GM19372 (cell line): ENCODE measurements at regions not wholly inside any gene's neighbourhood (a gene's known extent, or its start where the extent isn't known, plus 50 kb on each side); places are given as distances from the start of the nearest gene placed in this dataset.
"Not testable (repeated sequence)": the region's sequence is repeated elsewhere in the genome, so short reads cannot be mapped to it uniquely, and the experiment has no call there.

Experiments used
- ATAC-seq: cut with Tn5 transposase; IDR thresholded peaks from one replicate; pipeline ENCODE4 v1.9.1; 2021; ENCODE audit warnings: mild to moderate bottlenecking, low read depth, moderate library complexity; ENCODE audit not compliant: unreplicated experiment

- no peak for ATAC-seq
Measured at GRCh38 chrX:44690129-44690528, 147.5 kb upstream of the FUNDC1 start.

GRCh38 chrX:44675362-44676024, 132.8 kb upstream of the FUNDC1 start:
- ATAC-seq: no peak

GRCh38 chrX:44674906-44675305, 132.2 kb upstream of the FUNDC1 start:
- ATAC-seq: no peak

- ATAC-seq: no peak
Measured at GRCh38 chrX:44669626-44670025, 127.0 kb upstream of the FUNDC1 start.

GRCh38 chrX:44667771-44668170, 125.1 kb upstream of the FUNDC1 start:
- ATAC-seq: no peak

GRCh38 chrX:44657718-44658246, 115.1 kb upstream of the FUNDC1 start:
- not testable (repeated sequence) for ATAC-seq

- no peak for ATAC-seq
Measured at GRCh38 chrX:44651358-44651757, 108.7 kb upstream of the FUNDC1 start.

- no peak for ATAC-seq
Measured at GRCh38 chrX:44643723-44644122, 101.1 kb upstream of the FUNDC1 start.

- ATAC-seq: no peak
Measured at GRCh38 chrX:44637282-44637681, 94.6 kb upstream of the FUNDC1 start.

GRCh38 chrX:44621078-44621477, 78.4 kb upstream of the FUNDC1 start:
- no peak for ATAC-seq

GRCh38 chrX:44619039-44619438, 76.4 kb upstream of the FUNDC1 start:
- ATAC-seq: no peak

- peak; percentile 87 for ATAC-seq
Measured at GRCh38 chrX:44596277-44596676, 53.6 kb upstream of the FUNDC1 start.
